HepG2 (cell line): ENCODE measurements at regions not wholly inside any gene's neighbourhood (a gene's known extent, or its start where the extent isn't known, plus 50 kb on each side); places are given as distances from the start of the nearest gene placed in this dataset.

ENCODE experiments used
- CBX2 ChIP-seq, 2 experiments: fragments of 200-600 bp in 1 of 2; sonication (generic); formaldehyde crosslinking in 1 of 2; IDR thresholded peaks; 2 replicates each; pipeline versions ENCODE4 v1.7.0 to v1.8.1; 2018 to 2022; ENCODE audit warnings: low read depth in 2 of 2, low read length in 1 of 2, mild to moderate bottlenecking in 1 of 2, missing genetic modification reagents in 1 of 2
- FOXK2 ChIP-seq: fragments of 450-650 bp; IDR thresholded peaks from 2 replicates; pipeline ENCODE4 v1.6.1; 2016
- HOXA3 ChIP-seq: sonication (generic); formaldehyde crosslinking; IDR thresholded peaks from 2 replicates; pipeline ENCODE4 v1.5.0; 2020; ENCODE audit warnings: missing genetic modification reagents
- NFYB ChIP-seq: sonication (generic); formaldehyde crosslinking; IDR thresholded peaks from 2 replicates; pipeline ENCODE4 v1.4.0; 2020; ENCODE audit warnings: missing genetic modification reagents
- POLR2AphosphoS5 ChIP-seq: IDR thresholded peaks from 2 replicates; pipeline ENCODE4 v1.6.1; 2012; ENCODE audit warnings: low read depth, low read length
- SALL2 ChIP-seq: sonication (generic); formaldehyde crosslinking; IDR thresholded peaks from 2 replicates; pipeline ENCODE4 v1.8.1; 2023; ENCODE audit warnings: mild to moderate bottlenecking, missing genetic modification reagents, inconsistent platforms
- SNAPC2 ChIP-seq: sonication (generic); formaldehyde crosslinking; IDR thresholded peaks from 2 replicates; pipeline ENCODE4 v1.8.1; 2022; ENCODE audit warnings: mild to moderate bottlenecking, missing genetic modification reagents
- ZNF207 ChIP-seq: fragments of 450-650 bp; IDR thresholded peaks from 2 replicates; pipeline ENCODE4 v1.6.1; 2016; ENCODE audit warnings: antibody characterized with exemption, borderline replicate concordance
- ZNF264 ChIP-seq: sonication (generic); formaldehyde crosslinking; IDR thresholded peaks from 2 replicates; pipeline ENCODE4 v1.4.0; 2020; ENCODE audit warnings: missing genetic modification reagents
- ZNF510 ChIP-seq: sonication (generic); formaldehyde crosslinking; IDR thresholded peaks from 2 replicates; pipeline ENCODE4 v1.4.0; 2020; ENCODE audit warnings: low read depth, mild to moderate bottlenecking, missing genetic modification reagents
- ZNF644 ChIP-seq: IDR thresholded peaks from 2 replicates; pipeline ENCODE4 v1.6.1; 2016; ENCODE audit warnings: low read depth
- ZNF660 ChIP-seq: sonication (generic); formaldehyde crosslinking; IDR thresholded peaks from 2 replicates; pipeline ENCODE4 v1.5.1; 2020; ENCODE audit warnings: mild to moderate bottlenecking, low read depth, missing genetic modification reagents, borderline replicate concordance
- ZNF841 ChIP-seq: sonication (generic); formaldehyde crosslinking; IDR thresholded peaks from 2 replicates; pipeline ENCODE4 v1.8.1; 2023; ENCODE audit warnings: missing genetic modification reagents, borderline replicate concordance
- TF ChIP-seq, protein P1 (sequence below): sonication (generic); formaldehyde crosslinking; IDR thresholded peaks from 2 replicates; pipeline ENCODE4 v1.4.0; 2020; ENCODE audit warnings: low read depth, mild to moderate bottlenecking, missing genetic modification reagents

DNA sequence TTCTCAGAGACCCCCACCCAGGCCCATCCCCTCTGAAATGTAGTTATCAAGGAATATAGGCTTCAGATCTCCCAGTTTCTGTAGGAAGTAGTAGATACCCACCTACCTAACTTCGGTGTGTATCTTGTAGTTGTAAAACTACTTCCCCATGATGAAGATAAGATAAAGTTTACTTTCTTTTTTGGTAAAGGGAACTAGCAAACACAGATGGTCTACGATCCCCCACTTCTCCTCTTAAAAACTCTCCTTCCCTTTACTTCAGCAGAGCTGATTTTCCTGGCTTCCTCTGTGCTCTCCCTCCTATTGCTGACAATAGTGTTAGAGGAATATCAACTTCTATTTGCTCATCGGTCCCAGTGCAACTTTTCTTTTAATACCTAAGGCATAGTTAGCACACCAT is 395.2 kb downstream of the RPL10L start:
- TF ChIP-seq ZNF660 (CRISPR knock-in tag) (no peak), ZNF644 (CRISPR knock-in tag) (no peak), ZNF841 (no peak), SALL2 (CRISPR knock-in tag) (no peak), SNAPC2 (no peak), POLR2AphosphoS5 (no peak), ZNF207 (no peak), FOXK2 (no peak), CBX2 (IDR thresholded peaks at IDR 0.05; ENCODE audit: low read depth, low read length) (no peak), CBX2 (CRISPR knock-in tag; IDR thresholded peaks at IDR 0.05; ENCODE audit: low read depth) (no peak), HOXA3 (CRISPR knock-in tag) (no peak), ZNF264 (CRISPR knock-in tag) (no peak), ZNF510 (CRISPR knock-in tag) (no peak), NFYB (CRISPR knock-in tag) (no peak)
- TF ChIP-seq, protein P1, sequence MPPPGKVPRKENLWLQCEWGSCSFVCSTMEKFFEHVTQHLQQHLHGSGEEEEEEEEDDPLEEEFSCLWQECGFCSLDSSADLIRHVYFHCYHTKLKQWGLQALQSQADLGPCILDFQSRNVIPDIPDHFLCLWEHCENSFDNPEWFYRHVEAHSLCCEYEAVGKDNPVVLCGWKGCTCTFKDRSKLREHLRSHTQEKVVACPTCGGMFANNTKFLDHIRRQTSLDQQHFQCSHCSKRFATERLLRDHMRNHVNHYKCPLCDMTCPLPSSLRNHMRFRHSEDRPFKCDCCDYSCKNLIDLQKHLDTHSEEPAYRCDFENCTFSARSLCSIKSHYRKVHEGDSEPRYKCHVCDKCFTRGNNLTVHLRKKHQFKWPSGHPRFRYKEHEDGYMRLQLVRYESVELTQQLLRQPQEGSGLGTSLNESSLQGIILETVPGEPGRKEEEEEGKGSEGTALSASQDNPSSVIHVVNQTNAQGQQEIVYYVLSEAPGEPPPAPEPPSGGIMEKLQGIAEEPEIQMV (CRISPR knock-in tag), result no peak
